ENCODE measurements at regions not wholly inside any gene's neighbourhood (a gene's known extent, or its start where the extent isn't known, plus 50 kb on each side); places are given as distances from the start of the nearest gene placed in this dataset.

DNA sequence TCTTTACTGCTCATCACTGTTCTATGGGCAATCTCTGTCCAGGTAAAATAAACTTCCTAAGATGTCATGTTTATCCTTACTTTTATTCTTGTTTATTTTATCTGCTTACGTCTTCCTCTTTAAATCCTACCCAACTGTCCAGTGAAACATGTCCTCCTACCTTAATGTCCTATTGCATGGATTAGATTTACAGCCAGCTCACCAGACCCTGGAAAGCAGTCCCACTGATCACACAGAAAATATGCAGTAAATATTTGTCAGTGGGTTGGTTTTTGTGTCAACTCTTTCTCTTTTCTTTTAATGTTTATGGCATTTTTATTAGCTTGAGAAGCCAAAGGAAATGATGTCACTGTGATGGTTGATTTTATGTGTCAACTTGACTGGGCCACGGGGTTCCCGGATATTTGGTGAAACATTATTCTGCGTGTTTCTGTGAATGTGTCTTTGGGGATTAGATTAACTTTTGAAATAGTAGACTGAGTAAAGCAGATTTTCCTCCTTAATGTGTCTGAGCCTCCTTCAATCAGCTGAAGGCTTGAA, 258.3 kb downstream of the SRGAP2C start:
- TF ChIP-seq, protein P1, sequence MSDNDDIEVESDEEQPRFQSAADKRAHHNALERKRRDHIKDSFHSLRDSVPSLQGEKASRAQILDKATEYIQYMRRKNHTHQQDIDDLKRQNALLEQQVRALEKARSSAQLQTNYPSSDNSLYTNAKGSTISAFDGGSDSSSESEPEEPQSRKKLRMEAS (IDR thresholded peaks at IDR 0.05) = no peak
- TF ChIP-seq FOXM1 (IDR thresholded peaks at IDR 0.05; ENCODE audit: borderline replicate concordance, low read depth) = no peak

DNA sequence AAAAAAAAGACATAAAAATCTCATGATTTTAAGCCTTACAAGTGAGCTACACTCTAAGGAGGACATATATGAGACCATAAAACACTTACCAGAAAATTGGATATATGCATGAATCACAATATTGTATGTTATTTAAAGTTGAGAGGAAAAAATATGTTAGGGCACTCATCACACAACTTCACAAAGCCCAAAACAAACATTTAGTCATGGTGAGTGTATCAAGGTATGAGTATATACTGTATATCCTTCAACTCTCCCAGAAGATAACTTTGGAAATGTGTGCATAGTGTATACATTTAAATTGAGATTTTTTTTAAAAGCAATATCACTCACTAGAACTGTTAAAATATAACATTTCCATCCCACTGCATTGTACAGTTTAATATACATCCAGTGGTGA, 259.3 kb downstream of the SRGAP2C start:
- TF ChIP-seq YY1 (IDR thresholded peaks at IDR 0.05; ENCODE audit: low read depth) (no peak), CEBPB (IDR thresholded peaks at IDR 0.05) (no peak), NFIC (IDR thresholded peaks at IDR 0.05) (no peak), FOXM1 (IDR thresholded peaks at IDR 0.05; ENCODE audit: borderline replicate concordance, low read depth) (no peak), TCF12 (IDR thresholded peaks at IDR 0.05; ENCODE audit: low read depth) (no peak), ZBTB7A (IDR thresholded peaks at IDR 0.05; ENCODE audit: low read depth) (no peak), TEAD4 (IDR thresholded peaks at IDR 0.05) (no peak), EGR1 (IDR thresholded peaks at IDR 0.05) (no peak), CREB1 (IDR thresholded peaks at IDR 0.05; ENCODE audit: low read depth) (no peak)
- TF ChIP-seq, protein P2, sequence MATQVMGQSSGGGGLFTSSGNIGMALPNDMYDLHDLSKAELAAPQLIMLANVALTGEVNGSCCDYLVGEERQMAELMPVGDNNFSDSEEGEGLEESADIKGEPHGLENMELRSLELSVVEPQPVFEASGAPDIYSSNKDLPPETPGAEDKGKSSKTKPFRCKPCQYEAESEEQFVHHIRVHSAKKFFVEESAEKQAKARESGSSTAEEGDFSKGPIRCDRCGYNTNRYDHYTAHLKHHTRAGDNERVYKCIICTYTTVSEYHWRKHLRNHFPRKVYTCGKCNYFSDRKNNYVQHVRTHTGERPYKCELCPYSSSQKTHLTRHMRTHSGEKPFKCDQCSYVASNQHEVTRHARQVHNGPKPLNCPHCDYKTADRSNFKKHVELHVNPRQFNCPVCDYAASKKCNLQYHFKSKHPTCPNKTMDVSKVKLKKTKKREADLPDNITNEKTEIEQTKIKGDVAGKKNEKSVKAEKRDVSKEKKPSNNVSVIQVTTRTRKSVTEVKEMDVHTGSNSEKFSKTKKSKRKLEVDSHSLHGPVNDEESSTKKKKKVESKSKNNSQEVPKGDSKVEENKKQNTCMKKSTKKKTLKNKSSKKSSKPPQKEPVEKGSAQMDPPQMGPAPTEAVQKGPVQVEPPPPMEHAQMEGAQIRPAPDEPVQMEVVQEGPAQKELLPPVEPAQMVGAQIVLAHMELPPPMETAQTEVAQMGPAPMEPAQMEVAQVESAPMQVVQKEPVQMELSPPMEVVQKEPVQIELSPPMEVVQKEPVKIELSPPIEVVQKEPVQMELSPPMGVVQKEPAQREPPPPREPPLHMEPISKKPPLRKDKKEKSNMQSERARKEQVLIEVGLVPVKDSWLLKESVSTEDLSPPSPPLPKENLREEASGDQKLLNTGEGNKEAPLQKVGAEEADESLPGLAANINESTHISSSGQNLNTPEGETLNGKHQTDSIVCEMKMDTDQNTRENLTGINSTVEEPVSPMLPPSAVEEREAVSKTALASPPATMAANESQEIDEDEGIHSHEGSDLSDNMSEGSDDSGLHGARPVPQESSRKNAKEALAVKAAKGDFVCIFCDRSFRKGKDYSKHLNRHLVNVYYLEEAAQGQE (IDR thresholded peaks at IDR 0.05; ENCODE audit: low read depth) = no peak
- TF ChIP-seq, protein P1 (IDR thresholded peaks at IDR 0.05) = no peak
- TF ChIP-seq, protein P3, sequence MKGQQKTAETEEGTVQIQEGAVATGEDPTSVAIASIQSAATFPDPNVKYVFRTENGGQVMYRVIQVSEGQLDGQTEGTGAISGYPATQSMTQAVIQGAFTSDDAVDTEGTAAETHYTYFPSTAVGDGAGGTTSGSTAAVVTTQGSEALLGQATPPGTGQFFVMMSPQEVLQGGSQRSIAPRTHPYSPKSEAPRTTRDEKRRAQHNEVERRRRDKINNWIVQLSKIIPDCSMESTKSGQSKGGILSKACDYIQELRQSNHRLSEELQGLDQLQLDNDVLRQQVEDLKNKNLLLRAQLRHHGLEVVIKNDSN (IDR thresholded peaks at IDR 0.05) = no peak

DNA sequence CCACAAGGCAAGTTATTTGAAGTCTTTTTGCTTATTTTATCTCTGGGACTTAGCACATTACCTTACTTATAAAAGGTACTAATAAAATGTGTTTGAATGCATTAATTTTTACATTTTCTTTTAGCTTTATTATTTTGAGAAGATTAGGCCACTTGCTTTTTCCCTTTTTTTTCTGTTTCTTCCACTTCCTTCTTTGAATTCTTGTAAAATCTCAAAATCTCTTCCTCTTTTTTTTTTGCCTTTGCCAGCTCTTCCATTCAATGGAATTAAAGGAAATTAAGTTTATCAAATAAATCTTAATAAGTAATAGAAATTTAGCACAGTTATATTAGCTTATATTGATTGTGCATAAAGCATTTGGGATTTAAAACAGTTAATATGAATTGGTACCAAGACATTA, 260.9 kb downstream of the SRGAP2C start:
- no peak for TF ChIP-seq YY1 (IDR thresholded peaks at IDR 0.05; ENCODE audit: low read depth)
- TF ChIP-seq TAF1 (IDR thresholded peaks at IDR 0.05; ENCODE audit: low read depth) = no peak
- TF ChIP-seq, protein P3 (IDR thresholded peaks at IDR 0.05) = no peak
- TF ChIP-seq RAD21 (IDR thresholded peaks at IDR 0.05; ENCODE audit: low read depth) = no peak
- TF ChIP-seq ZBTB7A (IDR thresholded peaks at IDR 0.05; ENCODE audit: low read depth) = no peak
- TF ChIP-seq TEAD4 (IDR thresholded peaks at IDR 0.05) = no peak

DNA sequence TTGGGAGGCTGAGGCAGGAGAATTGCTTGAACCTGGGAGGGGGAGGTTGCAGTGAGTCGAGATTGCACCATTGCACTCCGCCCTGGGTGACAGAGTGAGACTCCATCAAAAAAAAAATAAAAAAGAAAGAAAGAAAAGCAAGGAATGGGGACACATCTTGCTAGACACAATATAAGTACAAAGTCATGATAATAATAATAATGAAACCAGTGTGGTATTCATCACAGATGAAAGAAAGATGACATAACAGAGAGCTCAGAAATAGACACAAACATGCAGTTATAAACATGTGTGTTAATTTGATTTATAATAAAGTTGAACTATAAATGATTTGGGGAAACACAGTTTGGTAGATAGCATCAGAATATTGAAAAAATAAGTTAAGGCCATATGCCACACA, 264.1 kb downstream of the SRGAP2C start:
- TF ChIP-seq, protein P2 (IDR thresholded peaks at IDR 0.05; ENCODE audit: low read depth) = no peak
- TF ChIP-seq, protein P1 (IDR thresholded peaks at IDR 0.05) = no peak
- TF ChIP-seq YY1 (IDR thresholded peaks at IDR 0.05; ENCODE audit: low read depth) (no peak), FOXM1 (IDR thresholded peaks at IDR 0.05; ENCODE audit: borderline replicate concordance, low read depth) (no peak), EP300 (IDR thresholded peaks at IDR 0.05; ENCODE audit: borderline replicate concordance) (no peak), CEBPB (IDR thresholded peaks at IDR 0.05) (no peak), ZBTB7A (IDR thresholded peaks at IDR 0.05; ENCODE audit: low read depth) (no peak), NFIC (IDR thresholded peaks at IDR 0.05) (no peak), RAD21 (IDR thresholded peaks at IDR 0.05; ENCODE audit: low read depth) (no peak), EGR1 (IDR thresholded peaks at IDR 0.05) (no peak), TAF1 (IDR thresholded peaks at IDR 0.05; ENCODE audit: low read depth) (no peak), TEAD4 (IDR thresholded peaks at IDR 0.05) (no peak), CREB1 (IDR thresholded peaks at IDR 0.05; ENCODE audit: low read depth) (no peak), TCF12 (IDR thresholded peaks at IDR 0.05; ENCODE audit: low read depth) (no peak)
- TF ChIP-seq, protein P3 (IDR thresholded peaks at IDR 0.05) = no peak

DNA sequence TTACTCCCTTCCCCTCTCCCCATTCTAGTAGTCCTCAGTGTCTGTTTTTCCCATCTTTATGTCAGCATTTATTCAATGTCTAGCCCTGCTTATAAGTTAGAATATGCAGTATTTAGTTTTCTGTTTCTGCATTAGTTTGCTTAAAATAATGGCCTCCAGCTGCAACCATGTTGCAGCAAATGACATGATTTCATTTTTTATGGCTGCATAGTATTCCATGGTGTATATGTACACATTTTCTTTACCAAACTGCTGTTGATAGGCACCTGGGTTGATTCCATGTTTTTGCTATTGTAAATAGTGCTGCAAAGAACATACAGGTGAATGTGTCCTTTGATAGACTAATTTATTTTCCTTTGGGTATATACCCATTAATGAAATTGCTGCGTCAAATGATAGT, 267.7 kb downstream of the SRGAP2C start:
- TF ChIP-seq, protein P1 (IDR thresholded peaks at IDR 0.05) = no peak
- TF ChIP-seq RAD21 (IDR thresholded peaks at IDR 0.05; ENCODE audit: low read depth) = no peak
- no peak for TF ChIP-seq TEAD4 (IDR thresholded peaks at IDR 0.05)
- TF ChIP-seq NFIC (IDR thresholded peaks at IDR 0.05) = no peak
- TF ChIP-seq FOXM1 (IDR thresholded peaks at IDR 0.05; ENCODE audit: borderline replicate concordance, low read depth) = no peak
- TF ChIP-seq EGR1 (IDR thresholded peaks at IDR 0.05) = no peak
- TF ChIP-seq ZBTB7A (IDR thresholded peaks at IDR 0.05; ENCODE audit: low read depth) = no peak
- no peak for TF ChIP-seq TCF12 (IDR thresholded peaks at IDR 0.05; ENCODE audit: low read depth)
- TF ChIP-seq EP300 (IDR thresholded peaks at IDR 0.05; ENCODE audit: borderline replicate concordance) = no peak
- TF ChIP-seq, protein P3 (IDR thresholded peaks at IDR 0.05) = no peak
- no peak for TF ChIP-seq TAF1 (IDR thresholded peaks at IDR 0.05; ENCODE audit: low read depth)
- TF ChIP-seq CEBPB (IDR thresholded peaks at IDR 0.05) = no peak
- TF ChIP-seq, protein P2 (IDR thresholded peaks at IDR 0.05; ENCODE audit: low read depth) = no peak
- TF ChIP-seq YY1 (IDR thresholded peaks at IDR 0.05; ENCODE audit: low read depth) = no peak

All from Ishikawa (cell line).